Stomach (tissue), 4 donors: ENCODE measurements at regions not wholly inside any gene's neighbourhood (a gene's known extent, or its start where the extent isn't known, plus 50 kb on each side); places are given as distances from the start of the nearest gene placed in this dataset.

Experiments
- CTCF ChIP-seq, 7 experiments: fragments of 450-650 bp in 4 of 7; fragments of 200-600 bp in 3 of 7; sonication (generic) in 3 of 7; IDR thresholded peaks; one replicate each; pipeline ENCODE4 v1.5.1; 2016 to 2019; ENCODE audit warnings: antibody characterized with exemption in 7 of 7, control low read depth in 2 of 7, mild to moderate bottlenecking in 1 of 7
- EP300 ChIP-seq: sonication (generic); formaldehyde crosslinking; IDR thresholded peaks from one replicate; pipeline ENCODE4 v1.6.1; 2017; ENCODE audit warnings: antibody characterized with exemption
- POLR2A ChIP-seq, 4 donors: fragments of 450-650 bp; IDR thresholded peaks; one replicate each; pipeline ENCODE4 v1.6.1; 2016; ENCODE audit warnings: antibody characterized with exemption in 4 of 4, control low read depth in 2 of 4, mild to moderate bottlenecking in 1 of 4, moderate library complexity in 1 of 4
- POLR2AphosphoS5 ChIP-seq, 3 donors: sonication (generic); formaldehyde crosslinking; IDR thresholded peaks; one replicate each; pipeline ENCODE4 v1.6.1; 2016; ENCODE audit warnings: antibody characterized with exemption in 3 of 3

- no peak for TF ChIP-seq CTCF (IDR thresholded peaks at IDR 0.05)
- no peak for TF ChIP-seq EP300
- no peak for TF ChIP-seq POLR2A (IDR thresholded peaks at IDR 0.05)
- TF ChIP-seq POLR2AphosphoS5 (IDR thresholded peaks at IDR 0.05) = no peak
Measured at GRCh38 chr18:65103864-65104263, 646.9 kb upstream of the CDH7 start.
